ENCODE measurements at regions not wholly inside any gene's neighbourhood (a gene's known extent, or its start where the extent isn't known, plus 50 kb on each side); places are given as distances from the start of the nearest gene placed in this dataset.

DNA sequence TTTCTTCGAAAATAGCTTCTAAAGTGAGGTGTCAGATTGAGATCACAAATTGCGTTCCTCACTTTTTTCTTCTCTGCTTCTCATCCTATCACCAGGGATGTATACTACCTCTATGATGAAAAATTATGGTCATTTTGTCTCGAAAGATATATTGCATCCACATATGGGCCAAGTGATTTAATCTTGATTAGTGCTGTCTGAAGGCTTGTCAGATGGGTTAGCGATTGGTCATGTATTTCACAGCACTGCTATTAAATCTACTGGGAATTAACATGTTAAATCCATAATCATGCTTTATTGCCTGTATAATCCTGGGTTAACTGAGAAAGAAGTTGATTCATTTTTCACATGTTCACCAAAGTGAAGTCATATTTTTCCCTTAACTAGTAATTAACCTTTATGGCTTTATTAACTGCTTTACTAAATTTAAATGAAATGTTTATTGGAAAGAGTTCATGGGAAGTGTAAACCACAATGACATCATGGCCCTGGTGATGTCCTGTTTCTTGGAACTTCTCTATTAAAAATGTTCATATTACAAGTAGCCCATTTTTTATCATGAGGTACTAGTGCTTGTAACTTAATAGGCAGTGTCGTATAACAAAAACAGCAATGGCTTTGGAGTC is 193.3 kb downstream of the SMC2 start:
- TF ChIP-seq, protein P1, sequence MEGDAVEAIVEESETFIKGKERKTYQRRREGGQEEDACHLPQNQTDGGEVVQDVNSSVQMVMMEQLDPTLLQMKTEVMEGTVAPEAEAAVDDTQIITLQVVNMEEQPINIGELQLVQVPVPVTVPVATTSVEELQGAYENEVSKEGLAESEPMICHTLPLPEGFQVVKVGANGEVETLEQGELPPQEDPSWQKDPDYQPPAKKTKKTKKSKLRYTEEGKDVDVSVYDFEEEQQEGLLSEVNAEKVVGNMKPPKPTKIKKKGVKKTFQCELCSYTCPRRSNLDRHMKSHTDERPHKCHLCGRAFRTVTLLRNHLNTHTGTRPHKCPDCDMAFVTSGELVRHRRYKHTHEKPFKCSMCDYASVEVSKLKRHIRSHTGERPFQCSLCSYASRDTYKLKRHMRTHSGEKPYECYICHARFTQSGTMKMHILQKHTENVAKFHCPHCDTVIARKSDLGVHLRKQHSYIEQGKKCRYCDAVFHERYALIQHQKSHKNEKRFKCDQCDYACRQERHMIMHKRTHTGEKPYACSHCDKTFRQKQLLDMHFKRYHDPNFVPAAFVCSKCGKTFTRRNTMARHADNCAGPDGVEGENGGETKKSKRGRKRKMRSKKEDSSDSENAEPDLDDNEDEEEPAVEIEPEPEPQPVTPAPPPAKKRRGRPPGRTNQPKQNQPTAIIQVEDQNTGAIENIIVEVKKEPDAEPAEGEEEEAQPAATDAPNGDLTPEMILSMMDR (IDR thresholded peaks at IDR 0.05; ENCODE audit: low read length), result no peak
- no peak for TF ChIP-seq EZH2 (IDR thresholded peaks at IDR 0.05; ENCODE audit: borderline replicate concordance, low read length)
